ENCODE measurements at regions not wholly inside any gene's neighbourhood (a gene's known extent, or its start where the extent isn't known, plus 50 kb on each side); places are given as distances from the start of the nearest gene placed in this dataset.

- H3K9me3 ChIP-seq = peaks cover 6 to 41% (median 37%) of the 10 kb centered on the region in 8 donors
- no peak for DNase-seq
- 83 to 97% (median 85%) methylated on average over 2 of the region's 2 CpGs for WGBS, 5 donors
- no peak for TF ChIP-seq POLR2A (IDR thresholded peaks at IDR 0.05)
- TF ChIP-seq CTCF (IDR thresholded peaks at IDR 0.05 in 8 of 11, conservative IDR thresholded peaks at IDR 0.05 in 3 of 11) = no peak
- TF ChIP-seq POLR2AphosphoS5 (IDR thresholded peaks at IDR 0.05) = no peak
- no peaks in the 10 kb centered on the region for H3K27me3 ChIP-seq (replicated peaks in 1 of 7)
- H3K36me3 ChIP-seq = no peaks in the 10 kb centered on the region
- H3K27ac ChIP-seq = no peak overlapping the region
- H3K4me3 ChIP-seq = no peak overlapping the region
- intact Hi-C loops (cut with DNase I; ENCODE audit: low total_unique reads) = no loop called here
- no peaks in the 10 kb centered on the region for H3K4me1 ChIP-seq
Measured at GRCh38 chr5:118253225-118254061, 734.9 kb downstream of the DTWD2 start.

GRCh38 chr5:118249386-118249785, 739.0 kb downstream of the DTWD2 start:
- TF ChIP-seq CTCF (IDR thresholded peaks at IDR 0.05 in 8 of 11, conservative IDR thresholded peaks at IDR 0.05 in 3 of 11) = no peak
- TF ChIP-seq POLR2AphosphoS5 (IDR thresholded peaks at IDR 0.05) = no peak
- no peak for TF ChIP-seq POLR2A (IDR thresholded peaks at IDR 0.05)
- Histone ChIP-seq H3K4me3 (no peak overlapping the region), H3K27me3 (replicated peaks in 1 of 7) (no peaks in the 10 kb centered on the region), H3K36me3 (no peaks in the 10 kb centered on the region), H3K9me3 (peaks cover 6 to 58% (median 50%) of the 10 kb centered on the region in 8 donors), H3K4me1 (no peaks in the 10 kb centered on the region), H3K27ac (no peak overlapping the region)
- no peak for DNase-seq
- 39 to 52% (median 50%) methylated on average over 2 of the region's 2 CpGs for WGBS, 5 donors
- intact Hi-C loops (cut with DNase I; ENCODE audit: low total_unique reads) = no loop called here

GRCh38 chr5:118247458-118247857, 740.9 kb downstream of the DTWD2 start:
- intact Hi-C loops (cut with DNase I; ENCODE audit: low total_unique reads) = no loop called here
- Histone ChIP-seq H3K4me1 (no peaks in the 10 kb centered on the region), H3K27ac (no peak overlapping the region), H3K4me3 (no peak overlapping the region), H3K9me3 (peaks cover 6 to 58% (median 50%) of the 10 kb centered on the region in 8 donors), H3K36me3 (no peaks in the 10 kb centered on the region), H3K27me3 (replicated peaks in 1 of 7) (no peaks in the 10 kb centered on the region)
- no peak for TF ChIP-seq POLR2AphosphoS5 (IDR thresholded peaks at IDR 0.05)
- 73 to 97% (median 92%) methylated on average over 3 to 4 of the region's 4 CpGs for WGBS, 5 donors
- DNase-seq = no peak

- H3K4me1 ChIP-seq = no peaks in the 10 kb centered on the region
- WGBS, 5 donors = 58 to 70% (median 67%) methylated on average over 2 of the region's 2 CpGs
- no peaks in the 10 kb centered on the region for H3K36me3 ChIP-seq
- peaks cover 0 to 19% (median 14%) of the 10 kb centered on the region in 8 donors for H3K9me3 ChIP-seq
- DNase-seq = no peak
- H3K27me3 ChIP-seq (replicated peaks in 1 of 7) = no peaks in the 10 kb centered on the region
- H3K4me3 ChIP-seq = no peak overlapping the region
- intact Hi-C loops (cut with DNase I; ENCODE audit: low total_unique reads) = no loop called here
- H3K27ac ChIP-seq = no peak overlapping the region
- TF ChIP-seq POLR2AphosphoS5 (IDR thresholded peaks at IDR 0.05) (no peak), CTCF (IDR thresholded peaks at IDR 0.05 in 8 of 11, conservative IDR thresholded peaks at IDR 0.05 in 3 of 11) (no peak), POLR2A (IDR thresholded peaks at IDR 0.05) (no peak)
Measured at GRCh38 chr5:118243613-118244012, 744.7 kb downstream of the DTWD2 start.

All from spleen (tissue), 11 donors.